ENCODE measurements at regions not wholly inside any gene's neighbourhood (a gene's known extent, or its start where the extent isn't known, plus 50 kb on each side); places are given as distances from the start of the nearest gene placed in this dataset.

DNA sequence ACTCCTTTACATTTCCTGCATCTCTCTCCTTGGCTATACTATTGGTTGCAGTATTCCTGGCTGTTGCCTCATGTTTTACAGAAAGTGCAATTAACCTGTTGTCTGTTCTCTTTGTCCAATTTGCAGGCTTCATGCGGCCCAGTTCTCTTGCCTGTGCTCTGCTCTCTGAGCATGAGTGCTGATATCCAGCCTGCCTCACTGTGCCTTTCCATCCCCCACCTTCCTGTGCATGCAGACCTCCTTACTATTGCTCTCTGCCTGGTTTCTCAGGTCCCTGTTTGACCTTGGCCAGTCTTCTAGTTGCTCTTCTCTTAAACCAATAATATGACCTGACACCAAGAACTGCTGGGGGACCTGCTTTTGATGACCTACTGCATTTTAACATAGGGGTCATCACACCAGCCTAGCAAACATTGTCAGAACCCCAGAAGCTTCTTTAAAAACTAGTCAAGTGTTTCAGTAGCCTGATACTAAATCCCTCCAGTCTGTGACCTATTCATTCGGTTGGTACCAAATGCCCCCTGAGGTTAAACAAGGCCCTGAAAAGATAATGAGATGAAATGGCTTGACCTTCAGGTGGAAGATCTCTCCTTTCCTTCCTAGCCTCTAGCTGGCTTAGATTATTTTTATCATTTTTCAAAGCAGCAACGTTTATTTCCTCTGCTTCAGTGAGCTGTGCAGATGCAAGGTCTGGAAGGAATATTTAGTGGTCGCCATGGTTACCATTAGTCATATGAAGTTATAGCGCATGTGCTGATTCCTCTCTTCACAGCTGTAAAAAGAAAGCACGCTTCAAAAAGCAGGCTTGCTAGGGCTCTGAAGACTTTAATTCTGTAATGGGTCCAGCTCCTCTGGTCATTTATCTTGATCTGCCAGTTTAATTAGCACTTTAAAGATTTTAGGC is 216.5 kb downstream of the PHLDA1 start:
- no peak for TF ChIP-seq POLR2AphosphoS5 (IDR thresholded peaks at IDR 0.05; ENCODE audit: low read depth, low read length)
- no peak for TF ChIP-seq POLR2A (IDR thresholded peaks at IDR 0.05; ENCODE audit: low read depth, low read length)

Data from GM12892 (cell line).